ENCODE measurements at regions not wholly inside any gene's neighbourhood (a gene's known extent, or its start where the extent isn't known, plus 50 kb on each side); places are given as distances from the start of the nearest gene placed in this dataset.

DNA sequence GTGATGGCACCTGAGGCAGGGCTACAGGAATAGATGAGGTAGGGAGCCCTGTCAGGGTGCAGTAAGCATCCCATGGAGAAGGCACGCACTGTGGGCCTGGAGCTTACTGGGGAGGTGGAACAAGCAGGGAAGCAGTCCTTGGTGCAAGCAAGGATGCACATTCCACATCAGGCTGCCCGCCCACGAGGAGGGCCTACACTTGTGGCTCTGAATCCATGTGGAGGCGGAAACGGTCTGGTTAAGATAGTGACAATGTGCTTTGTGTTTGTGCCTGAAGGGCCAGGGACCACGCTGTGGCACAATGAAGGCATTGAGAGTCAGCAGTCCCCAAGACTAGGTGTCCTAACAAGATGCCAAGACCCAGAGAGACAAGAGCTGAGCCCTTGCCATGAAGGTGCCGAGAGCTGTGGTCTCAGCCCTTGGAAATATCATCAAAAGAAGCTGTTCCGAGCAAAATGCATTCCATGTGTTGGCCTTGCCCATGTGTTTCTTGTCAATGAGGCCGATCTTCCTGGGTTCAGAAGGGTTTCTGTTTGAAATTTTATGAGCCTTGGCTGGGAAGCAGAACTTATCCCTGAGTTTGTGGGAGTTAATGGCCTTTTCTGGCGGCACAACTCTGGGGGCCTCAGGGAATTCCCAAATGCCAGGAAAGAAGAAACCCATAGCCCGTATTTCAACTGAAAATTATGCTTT is 111.9 kb downstream of the NGF start:
- TF ChIP-seq, protein P1, sequence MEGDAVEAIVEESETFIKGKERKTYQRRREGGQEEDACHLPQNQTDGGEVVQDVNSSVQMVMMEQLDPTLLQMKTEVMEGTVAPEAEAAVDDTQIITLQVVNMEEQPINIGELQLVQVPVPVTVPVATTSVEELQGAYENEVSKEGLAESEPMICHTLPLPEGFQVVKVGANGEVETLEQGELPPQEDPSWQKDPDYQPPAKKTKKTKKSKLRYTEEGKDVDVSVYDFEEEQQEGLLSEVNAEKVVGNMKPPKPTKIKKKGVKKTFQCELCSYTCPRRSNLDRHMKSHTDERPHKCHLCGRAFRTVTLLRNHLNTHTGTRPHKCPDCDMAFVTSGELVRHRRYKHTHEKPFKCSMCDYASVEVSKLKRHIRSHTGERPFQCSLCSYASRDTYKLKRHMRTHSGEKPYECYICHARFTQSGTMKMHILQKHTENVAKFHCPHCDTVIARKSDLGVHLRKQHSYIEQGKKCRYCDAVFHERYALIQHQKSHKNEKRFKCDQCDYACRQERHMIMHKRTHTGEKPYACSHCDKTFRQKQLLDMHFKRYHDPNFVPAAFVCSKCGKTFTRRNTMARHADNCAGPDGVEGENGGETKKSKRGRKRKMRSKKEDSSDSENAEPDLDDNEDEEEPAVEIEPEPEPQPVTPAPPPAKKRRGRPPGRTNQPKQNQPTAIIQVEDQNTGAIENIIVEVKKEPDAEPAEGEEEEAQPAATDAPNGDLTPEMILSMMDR (conservative IDR thresholded peaks at IDR 0.05; ENCODE audit: low read length) = no peak
- no peak for TF ChIP-seq EZH2phosphoT487 (IDR thresholded peaks at IDR 0.05; ENCODE audit: borderline replicate concordance, low read depth, low read length)

All from OCI-LY7 (cell line).